NCI-H82 (cell line): ENCODE measurements at regions not wholly inside any gene's neighbourhood (a gene's known extent, or its start where the extent isn't known, plus 50 kb on each side); places are given as distances from the start of the nearest gene placed in this dataset.

Experiments
- DNase-seq: peaks from one replicate; lab custom pipeline; 2025; lab: John Stamatoyannopoulos, UW

DNA sequence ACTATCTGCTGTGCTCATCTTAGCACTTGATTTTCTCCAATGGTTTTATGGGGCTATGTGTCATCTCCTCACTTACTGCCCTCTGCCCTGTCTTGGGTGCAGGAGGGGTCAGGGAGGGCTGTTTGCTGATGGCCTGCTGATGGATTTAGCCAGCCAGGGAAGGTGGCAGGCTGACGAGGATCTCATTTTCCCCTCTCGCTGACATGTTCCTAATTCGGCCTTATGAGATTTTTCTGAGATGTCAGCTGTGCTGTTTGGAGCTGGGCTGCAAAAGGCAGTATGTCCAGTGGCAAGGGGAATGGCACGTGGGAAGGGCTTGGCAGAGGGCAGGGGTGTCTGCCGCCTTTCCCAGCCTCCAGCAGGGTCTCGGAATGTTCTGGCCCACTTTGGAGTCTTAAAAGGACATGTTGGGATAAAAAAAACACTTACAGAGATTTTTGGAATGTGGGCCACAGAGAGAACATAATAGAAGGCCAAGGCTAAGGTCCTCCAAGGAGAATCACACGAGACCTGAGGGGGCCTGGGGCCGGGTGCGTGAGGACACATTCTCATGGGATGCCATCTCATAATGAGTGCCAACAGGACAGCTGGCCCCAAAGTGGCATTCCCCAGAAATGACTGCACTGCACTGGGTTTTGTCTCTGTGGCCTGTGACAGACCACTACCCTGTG, 303.8 kb downstream of the TLE3 start:
- no peak for DNase-seq

GRCh38 chr15:69794645-69795469, 302.9 kb downstream of the TLE3 start:
- no peak for DNase-seq

DNA sequence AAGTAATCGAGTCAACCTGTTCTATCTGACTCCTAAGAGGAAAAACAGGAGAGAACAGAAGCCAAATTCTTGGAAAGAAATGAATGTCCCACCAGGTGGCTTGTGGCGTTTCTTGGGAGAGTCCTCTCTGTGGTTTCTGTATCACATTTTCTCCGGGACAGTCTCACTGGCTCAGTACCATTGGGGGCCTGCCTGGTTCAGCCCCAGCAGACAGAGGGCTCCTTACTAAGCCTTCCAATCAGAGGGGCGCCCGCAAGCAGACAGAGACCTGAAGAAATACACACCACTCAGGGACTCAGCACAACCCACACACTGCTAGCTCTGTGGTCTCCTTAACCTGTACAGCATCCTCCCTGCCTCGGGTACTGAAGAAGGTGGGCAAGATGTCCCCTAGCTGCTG, 302.1 kb downstream of the TLE3 start:
- no peak for DNase-seq

GRCh38 chr15:69797051-69797595, 300.6 kb downstream of the TLE3 start:
- DNase-seq = no peak

GRCh38 chr15:69797615-69798014, 300.1 kb downstream of the TLE3 start:
- no peak for DNase-seq

DNA sequence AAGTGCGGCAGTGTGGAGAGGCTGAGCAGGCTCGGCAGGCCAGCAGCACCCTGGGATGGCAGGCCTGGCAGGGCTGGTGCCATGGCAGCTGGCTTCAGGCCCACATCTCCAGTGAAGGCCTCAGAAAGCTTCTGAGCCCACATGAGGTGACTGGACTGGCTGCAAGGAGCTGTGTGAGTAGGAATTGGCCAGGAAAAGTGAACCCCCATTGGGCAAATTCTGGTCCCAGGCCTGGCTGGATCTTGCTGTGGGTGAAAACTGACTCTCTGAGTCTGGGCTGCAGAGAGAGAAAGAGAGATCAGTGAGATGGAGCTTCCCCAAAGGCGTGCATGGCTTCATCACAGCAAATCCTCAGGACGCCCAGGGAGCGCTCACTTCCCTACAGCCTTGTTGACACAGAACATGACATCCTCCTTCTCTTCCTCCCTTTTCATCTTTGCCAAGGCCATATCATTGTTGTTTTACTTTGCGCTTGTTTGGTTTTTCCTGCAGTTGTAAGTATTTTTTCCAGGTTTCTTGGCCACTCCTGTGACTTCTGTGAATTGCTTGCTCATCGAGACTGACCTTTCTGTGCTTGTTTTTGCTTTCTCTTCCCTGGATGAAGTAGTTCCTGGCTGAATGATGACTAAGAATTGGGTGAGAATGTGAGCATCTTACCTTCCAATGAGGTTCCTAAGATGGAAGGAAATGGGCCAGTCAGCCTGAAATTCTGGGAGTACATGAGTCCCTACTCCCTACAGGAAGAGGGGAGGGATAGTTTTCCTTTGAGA, 299.1 kb downstream of the TLE3 start:
- no peak for DNase-seq

- no peak for DNase-seq
Measured at GRCh38 chr15:69801144-69801543, 296.6 kb downstream of the TLE3 start.

DNA sequence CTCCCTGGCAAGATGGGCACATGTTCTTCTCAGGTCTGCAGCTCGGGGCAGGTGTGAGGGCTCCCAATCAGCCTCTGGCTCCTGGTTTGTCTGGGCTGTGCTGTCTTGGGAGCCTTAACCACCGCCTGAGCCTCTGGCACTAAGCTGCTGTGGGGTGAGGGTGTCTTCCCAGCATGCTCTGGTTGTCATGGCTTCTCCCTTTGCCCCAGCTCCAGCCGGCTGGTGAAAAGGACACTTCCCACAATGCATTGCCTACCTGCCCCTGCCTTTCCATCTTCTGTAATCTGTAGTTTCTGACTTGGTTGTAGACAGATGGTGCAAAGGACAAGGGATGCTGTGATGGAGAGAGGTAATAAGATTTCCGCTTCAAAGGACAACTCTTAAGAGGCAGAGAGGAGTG, 295.3 kb downstream of the TLE3 start:
- peak; percentile 97 for DNase-seq

- no peak for DNase-seq
Measured at GRCh38 chr15:69804786-69805185, 292.9 kb downstream of the TLE3 start.

DNA sequence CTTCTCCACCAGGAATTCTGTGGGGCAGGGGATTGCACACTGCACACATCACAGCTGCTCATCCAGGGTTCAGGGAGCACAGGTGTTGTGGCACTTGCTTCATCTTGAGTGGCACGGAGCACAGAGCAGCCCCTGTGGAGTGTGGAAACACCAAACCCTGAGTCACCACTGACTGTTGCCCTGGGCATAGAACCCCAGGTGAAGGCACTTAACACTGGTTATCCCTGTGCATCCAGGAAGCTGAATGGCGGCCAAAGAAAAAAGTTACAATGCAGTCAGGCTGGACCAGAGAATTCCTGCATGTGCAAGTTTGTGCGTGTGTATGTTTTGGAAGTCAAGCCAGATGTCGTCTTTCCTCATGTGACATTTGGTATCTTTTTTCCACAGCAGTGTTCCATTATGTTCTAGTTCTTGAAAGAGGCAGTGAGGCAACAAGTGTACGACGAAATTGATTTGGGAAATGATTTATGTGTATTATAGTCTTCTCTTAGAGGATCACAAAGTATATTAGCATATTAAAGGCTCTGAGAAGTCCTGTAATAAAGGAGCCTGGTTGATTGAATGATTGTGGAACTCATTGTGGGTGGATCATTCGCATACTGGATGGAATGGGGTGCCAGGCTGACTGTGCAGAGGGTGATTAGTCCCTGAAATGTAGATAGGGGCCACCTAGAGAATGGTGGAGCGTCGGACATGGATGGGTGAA, 292.3 kb downstream of the TLE3 start:
- DNase-seq = no peak

DNA sequence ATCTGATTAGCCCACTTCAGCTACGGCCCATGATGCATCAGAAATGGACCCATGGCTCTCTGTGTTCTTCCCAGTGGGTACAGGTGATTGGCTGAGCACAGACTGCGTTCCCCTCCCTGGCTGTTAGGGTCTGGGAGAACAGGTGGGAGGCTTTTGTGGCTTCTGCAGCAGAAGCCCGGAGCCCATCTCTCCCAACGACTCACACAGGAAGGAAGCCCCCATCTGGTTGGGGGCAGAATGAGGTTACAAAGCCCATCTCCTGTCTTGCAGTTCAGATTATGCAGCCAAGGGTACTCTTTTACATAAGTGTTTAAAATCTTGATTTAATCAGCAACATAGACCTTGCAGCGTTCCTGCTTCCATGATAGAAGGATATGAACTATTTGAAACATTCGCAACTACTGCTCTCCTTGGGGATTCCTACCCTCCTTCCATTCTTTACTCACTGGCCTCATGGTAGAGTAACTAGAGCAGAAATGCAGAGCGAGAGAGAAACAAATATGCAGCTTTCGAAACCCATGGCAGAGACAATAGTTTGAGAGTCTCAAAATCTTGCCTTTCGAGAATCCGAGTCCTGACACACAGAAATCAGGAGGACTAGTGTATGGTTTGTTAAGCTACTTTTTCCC, 291.3 kb downstream of the TLE3 start:
- DNase-seq = peak; percentile 50

DNA sequence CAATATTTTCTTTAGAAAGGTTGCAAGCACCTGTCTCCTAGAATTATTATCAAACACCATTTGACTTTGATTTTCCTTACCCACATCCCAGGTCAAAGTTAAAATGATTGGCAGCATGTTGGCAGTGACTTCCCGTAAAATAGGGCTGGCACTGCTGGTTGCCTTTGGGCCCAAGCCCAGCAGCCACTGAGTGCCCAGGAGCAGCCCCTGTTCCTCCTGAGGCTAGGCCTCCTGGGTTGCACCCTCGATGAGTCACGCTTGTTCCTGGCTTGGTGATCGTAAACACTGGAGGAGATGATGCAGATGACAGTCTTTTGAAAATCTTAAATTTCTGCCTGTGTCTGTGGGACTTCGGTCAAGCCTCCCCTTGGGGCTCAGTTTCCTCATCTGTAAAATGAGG, 290.0 kb downstream of the TLE3 start:
- no peak for DNase-seq

GRCh38 chr15:69808756-69809155, 289.0 kb downstream of the TLE3 start:
- no peak for DNase-seq

- DNase-seq = no peak
Measured at GRCh38 chr15:69809421-69809820, 288.3 kb downstream of the TLE3 start.

- peak; percentile 99 for DNase-seq
Measured at GRCh38 chr15:69810431-69811354, 287.0 kb downstream of the TLE3 start.

GRCh38 chr15:69812861-69813261, 284.9 kb downstream of the TLE3 start:
- DNase-seq = no peak

DNA sequence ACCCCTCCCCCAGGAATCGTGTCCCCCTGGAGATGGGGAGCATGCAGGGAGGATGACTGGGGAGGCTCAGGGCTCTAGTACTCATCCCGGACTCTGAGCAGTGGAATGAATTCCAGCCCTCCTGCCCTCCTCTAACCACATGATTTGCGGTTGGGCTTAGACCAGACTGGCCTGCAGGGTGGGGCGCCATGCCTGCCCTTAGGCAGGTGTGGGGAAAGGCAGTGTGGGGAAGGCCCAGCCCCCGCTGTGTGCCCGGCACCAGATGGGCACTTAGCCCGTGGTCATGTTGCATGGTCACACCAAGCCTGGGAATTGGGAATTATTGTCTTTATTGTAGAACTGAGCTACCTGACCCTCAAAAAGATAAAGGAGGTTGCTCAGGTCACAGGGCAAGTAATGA, 283.8 kb downstream of the TLE3 start:
- no peak for DNase-seq

GRCh38 chr15:69814932-69815331, 282.8 kb downstream of the TLE3 start:
- DNase-seq = no peak

DNA sequence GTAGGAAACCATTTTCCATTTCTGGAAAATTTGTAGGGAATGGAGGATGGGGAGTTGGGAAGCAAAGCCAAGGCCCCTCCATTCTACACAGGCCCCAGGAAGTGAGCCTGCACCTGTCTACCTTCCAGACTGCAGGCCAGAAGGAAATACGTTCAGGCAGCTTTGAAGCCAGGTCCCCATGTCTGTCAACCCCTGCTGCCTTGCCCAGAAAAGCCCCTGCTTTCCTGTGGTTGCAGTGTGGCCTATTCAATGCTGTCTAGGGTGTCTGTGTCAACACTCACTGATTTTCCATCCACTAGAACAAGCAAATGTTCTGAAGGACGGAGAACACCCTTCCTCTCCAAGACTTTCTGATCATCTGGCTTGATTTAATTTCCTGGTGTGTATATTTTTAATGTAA, 281.9 kb downstream of the TLE3 start:
- no peak for DNase-seq

DNA sequence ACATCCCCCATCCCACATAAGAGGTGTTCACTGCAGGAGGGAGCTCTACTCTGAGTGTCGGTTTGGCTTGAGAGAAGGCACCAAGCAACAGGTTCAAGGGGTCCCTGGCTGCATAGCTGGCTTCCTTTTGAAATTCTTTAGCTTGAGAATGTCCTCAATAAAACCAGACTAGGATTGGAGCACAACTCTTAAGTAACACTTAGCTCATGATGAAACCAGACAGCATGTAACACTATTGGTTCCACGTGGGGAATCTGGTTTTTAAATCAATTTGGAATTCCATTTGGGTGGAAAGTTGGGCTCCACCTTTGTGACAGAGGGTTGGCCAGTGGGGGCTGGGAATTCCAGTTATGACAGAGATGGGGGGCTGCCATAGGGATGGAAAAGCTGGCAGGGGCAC, 281.2 kb downstream of the TLE3 start:
- no peak for DNase-seq
